Naive B cell (primary cell): ENCODE measurements at regions not wholly inside any gene's neighbourhood (a gene's known extent, or its start where the extent isn't known, plus 50 kb on each side); places are given as distances from the start of the nearest gene placed in this dataset.

Source experiments
- ATAC-seq, 2 donors: fragments of 150-1000 bp; cut with Tn5 transposase; 2 replicates each; pipeline ENCODE4 v1.10.0; 2021; ENCODE audit warnings: low read depth in 2 of 2, mild to moderate bottlenecking in 2 of 2, moderate library complexity in 2 of 2
- DNase-seq: peaks from one replicate; pipeline ENCODE4 v3.0.0; 2022
- H3K27ac Mint-ChIP-seq, 6 donors: one replicate each; pipeline ENCODE4 v1.8.0; 2020 to 2022; ENCODE audit warnings: mild to moderate bottlenecking in 6 of 6, mixed read lengths in 6 of 6, moderate library complexity in 5 of 6, inconsistent platforms in 2 of 6
- H3K27me3 Mint-ChIP-seq, 3 donors: one replicate each; pipeline ENCODE4 v1.8.0; 2021 to 2022; ENCODE audit warnings: mixed read lengths in 3 of 3, mild to moderate bottlenecking in 1 of 3
- H3K36me3 Mint-ChIP-seq, 2 donors: one replicate each; pipeline ENCODE4 v1.8.0; 2020 to 2022; ENCODE audit warnings: mixed read lengths in 2 of 2, inconsistent platforms in 1 of 2, mild to moderate bottlenecking in 1 of 2
- H3K4me1 Mint-ChIP-seq, 3 donors: one replicate each; pipeline ENCODE4 v1.8.0; 2020 to 2022; ENCODE audit warnings: mixed read lengths in 3 of 3, inconsistent platforms in 1 of 3, mild to moderate bottlenecking in 1 of 3, moderate library complexity in 1 of 3
- H3K4me3 Mint-ChIP-seq, 8 donors: one replicate each; pipeline ENCODE4 v1.8.0; 2020 to 2022; ENCODE audit warnings: mild to moderate bottlenecking in 8 of 8, mixed read lengths in 8 of 8, moderate library complexity in 8 of 8, inconsistent platforms in 2 of 8
- H3K9me3 Mint-ChIP-seq, 7 donors: one replicate each; pipeline ENCODE4 v1.8.0; 2020 to 2022; ENCODE audit warnings: mixed read lengths in 7 of 7, mild to moderate bottlenecking in 5 of 7, inconsistent platforms in 2 of 7, moderate library complexity in 1 of 7

DNA sequence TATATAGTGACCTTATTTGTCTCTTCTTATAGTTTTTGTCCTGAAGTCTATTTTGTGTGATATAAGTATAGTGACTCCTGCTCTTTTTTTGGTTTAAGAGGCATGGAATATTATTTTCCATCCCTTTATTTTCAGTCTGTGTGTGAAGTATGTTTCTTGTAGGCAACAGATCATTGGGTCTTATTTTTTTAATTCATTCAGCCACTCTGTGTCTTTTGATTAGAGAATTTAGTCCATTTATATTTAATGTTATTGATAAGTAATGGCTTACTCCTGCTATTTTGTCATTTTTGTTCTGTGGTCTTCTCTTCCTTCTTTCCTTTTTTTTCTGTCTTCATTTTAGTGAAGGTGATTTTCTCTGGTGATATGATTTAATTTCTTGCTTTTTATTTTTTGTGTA lies 51.4 kb upstream of the TOP1 start:
- Mint-ChIP-seq H3K27me3 (peaks cover 6 to 45% (median 26%) of the 10 kb centered on the region in 3 donors), H3K27ac (no peak overlapping the region), H3K4me1 (peaks cover 0 to 3% (median 3%) of the 10 kb centered on the region in 3 donors), H3K9me3 (peaks cover 9 to 29% (median 21%) of the 10 kb centered on the region in 7 donors), H3K4me3 (no peak overlapping the region), H3K36me3 (peaks cover 12 to 28% of the 10 kb centered on the region in 2 donors)
- no peak for DNase-seq
- ATAC-seq: no peak

DNA sequence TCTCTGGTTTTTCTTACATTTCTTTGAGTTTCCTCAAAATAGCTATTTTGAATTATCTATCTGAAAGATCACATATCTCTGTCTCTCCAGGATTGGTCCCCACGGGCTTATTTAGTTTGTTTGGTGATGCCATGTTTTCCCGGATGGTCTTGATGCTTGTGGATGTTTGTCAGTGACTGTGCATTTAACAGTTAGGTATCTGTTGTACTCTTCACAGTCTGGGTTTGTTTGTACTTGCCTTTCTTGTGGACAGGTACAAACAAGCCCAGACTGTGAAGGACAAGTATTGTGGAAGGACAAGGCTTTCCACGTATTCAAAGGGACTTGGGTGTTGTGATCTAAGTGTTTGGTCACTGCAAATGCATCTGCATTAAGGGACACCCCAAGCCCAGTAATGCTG lies 49.9 kb upstream of the TOP1 start:
- Mint-ChIP-seq H3K36me3 (peaks cover 12 to 28% of the 10 kb centered on the region in 2 donors), H3K4me3 (no peak overlapping the region), H3K9me3 (peaks cover 9 to 29% (median 21%) of the 10 kb centered on the region in 7 donors), H3K27ac (peak overlapping the region in 1 of 6 donors; percentile 35), H3K4me1 (peaks cover 3 to 7% (median 3%) of the 10 kb centered on the region in 3 donors), H3K27me3 (peaks cover 6 to 45% (median 26%) of the 10 kb centered on the region in 3 donors)
- ATAC-seq: no peak
- no peak for DNase-seq
